ENCODE measurements at regions not wholly inside any gene's neighbourhood (a gene's known extent, or its start where the extent isn't known, plus 50 kb on each side); places are given as distances from the start of the nearest gene placed in this dataset.

- no peak for TF ChIP-seq POLR2A (IDR thresholded peaks at IDR 0.05; ENCODE audit: extremely low read depth, insufficient read length)
- TF ChIP-seq CTCF (IDR thresholded peaks at IDR 0.05; ENCODE audit: low read depth, low read length) = no peak
Observed at GRCh38 chr12:127014079-127014478, 1252.9 kb upstream of the TMEM132C start.
